M059J (cell line): ENCODE measurements at regions not wholly inside any gene's neighbourhood (a gene's known extent, or its start where the extent isn't known, plus 50 kb on each side); places are given as distances from the start of the nearest gene placed in this dataset.
A peak's percentile ranks its signal among the peaks of the same experiment; 100 is the strongest.
"Not testable (repeated sequence)": the region's sequence is repeated elsewhere in the genome, so short reads cannot be mapped to it uniquely, and the experiment has no call there.

Source experiments
- DNase-seq: peaks from one replicate; pipeline ENCODE4 v3.0.0-alpha.2; 2012; ENCODE audit warnings: low read depth

- no peak for DNase-seq
These were observed 55.0 kb upstream of the CXXC4 start for GRCh38 chr4:104549736-104550135.

- DNase-seq, result no peak
These were observed 64.8 kb upstream of the CXXC4 start for GRCh38 chr4:104559502-104559901.

- no peak for DNase-seq
These were observed 76.6 kb upstream of the CXXC4 start for GRCh38 chr4:104571341-104571740.

GRCh38 chr4:104574371-104574770 lies 79.7 kb upstream of the CXXC4 start:
- DNase-seq, result no peak

- no peak for DNase-seq
These were observed 80.6 kb upstream of the CXXC4 start for GRCh38 chr4:104575278-104575677.

- DNase-seq, result no peak
These were observed 82.7 kb upstream of the CXXC4 start for GRCh38 chr4:104577405-104577804.

GRCh38 chr4:104581476-104581875 lies 86.8 kb upstream of the CXXC4 start:
- DNase-seq, result not testable (repeated sequence)

GRCh38 chr4:104582056-104582455 lies 87.4 kb upstream of the CXXC4 start:
- not testable (repeated sequence) for DNase-seq

GRCh38 chr4:104589264-104589868 lies 94.7 kb upstream of the CXXC4 start:
- DNase-seq, result no peak

- DNase-seq, result peak; percentile 8
These were observed 96.8 kb upstream of the CXXC4 start for GRCh38 chr4:104591510-104591911.

GRCh38 chr4:104592183-104592582 lies 97.5 kb upstream of the CXXC4 start:
- DNase-seq, result no peak

- peak; percentile 10 for DNase-seq
These were observed 98.3 kb upstream of the CXXC4 start for GRCh38 chr4:104593019-104593418.

GRCh38 chr4:104596189-104596588 lies 101.5 kb upstream of the CXXC4 start:
- no peak for DNase-seq

GRCh38 chr4:104615496-104615895 lies 120.8 kb upstream of the CXXC4 start:
- no peak for DNase-seq

- no peak for DNase-seq
These were observed 121.2 kb upstream of the CXXC4 start for GRCh38 chr4:104615926-104616325.

- no peak for DNase-seq
These were observed 121.7 kb upstream of the CXXC4 start for GRCh38 chr4:104616401-104616820.

- DNase-seq, result no peak
These were observed 131.0 kb upstream of the CXXC4 start for GRCh38 chr4:104625706-104626105.

GRCh38 chr4:104629601-104630000 lies 134.9 kb upstream of the CXXC4 start:
- no peak for DNase-seq

- no peak for DNase-seq
These were observed 135.6 kb upstream of the CXXC4 start for GRCh38 chr4:104630272-104630671.

- DNase-seq, result no peak
These were observed 136.3 kb upstream of the CXXC4 start for GRCh38 chr4:104631000-104631399.

GRCh38 chr4:104641418-104641817 lies 146.7 kb upstream of the CXXC4 start:
- DNase-seq, result no peak

- no peak for DNase-seq
These were observed 147.8 kb upstream of the CXXC4 start for GRCh38 chr4:104642521-104642920.

- no peak for DNase-seq
These were observed 149.1 kb upstream of the CXXC4 start for GRCh38 chr4:104643805-104644204.

GRCh38 chr4:104649631-104650030 lies 154.9 kb upstream of the CXXC4 start:
- DNase-seq, result peak; percentile 12
